K562 (cell line): ENCODE measurements at regions not wholly inside any gene's neighbourhood (a gene's known extent, or its start where the extent isn't known, plus 50 kb on each side); places are given as distances from the start of the nearest gene placed in this dataset.

Source experiments
- BCL6 ChIP-seq: fragments of 250-450 bp; sonication (Bioruptor Pico); IDR thresholded peaks from 2 replicates; pipeline ENCODE4 v1.4.0; 2020
- IFI16 ChIP-seq: fragments of 250-450 bp; sonication (Bioruptor Pico); IDR thresholded peaks from 2 replicates; pipeline ENCODE4 v2.1.2; 2022; ENCODE audit warnings: mild to moderate bottlenecking, inconsistent platforms
- JUND ChIP-seq, 2 experiments: IDR thresholded peaks; 2 replicates in 1 of 2; 3 replicates in 1 of 2; pipeline ENCODE4 v1.6.1; 2011; ENCODE audit warnings: borderline replicate concordance in 2 of 2, low read depth in 2 of 2, low read length in 2 of 2, improper control_type of control experiment in 1 of 2, missing biosample characterization in 1 of 2, missing genetic modification characterization in 1 of 2, missing genetic modification reagents in 1 of 2
- L3MBTL2 ChIP-seq: fragments of 450-650 bp; IDR thresholded peaks from 2 replicates; pipeline ENCODE4 v1.6.1; 2016; ENCODE audit warnings: mild to moderate bottlenecking, moderate library complexity
- POU5F1 ChIP-seq: fragments of 150-350 bp; IDR thresholded peaks from 2 replicates; pipeline ENCODE4 v1.6.1; 2014; ENCODE audit warnings: borderline replicate concordance, low read length, low read depth, mild to moderate bottlenecking; ENCODE audit not compliant: partially characterized antibody
- RBM15 ChIP-seq: fragments of 200-400 bp; formaldehyde crosslinking; IDR thresholded peaks from 2 replicates; pipeline ENCODE4 v1.6.1; 2018; ENCODE audit warnings: mild to moderate bottlenecking, low read length, moderate library complexity; ENCODE audit not compliant: insufficient read depth
- RBM22 ChIP-seq: fragments of 200-400 bp; formaldehyde crosslinking; IDR thresholded peaks from 2 replicates; pipeline ENCODE4 v1.6.1; 2018; ENCODE audit warnings: low read length, low read depth; ENCODE audit not compliant: poor library complexity, severe bottlenecking
- SAFB2 ChIP-seq: fragments of 200-400 bp; formaldehyde crosslinking; IDR thresholded peaks from 2 replicates; pipeline ENCODE4 v1.6.1; 2018; ENCODE audit warnings: borderline replicate concordance, low read length, low read depth, moderate library complexity; ENCODE audit not compliant: severe bottlenecking
- TAF15 ChIP-seq: fragments of 200-400 bp; formaldehyde crosslinking; IDR thresholded peaks from 2 replicates; pipeline ENCODE4 v1.6.1; 2017; ENCODE audit warnings: mild to moderate bottlenecking, low read depth, low read length, moderate library complexity
- ZBED1 ChIP-seq: IDR thresholded peaks from 2 replicates; pipeline ENCODE4 v1.6.1; 2014
- ZNF232 ChIP-seq: sonication (generic); formaldehyde crosslinking; IDR thresholded peaks from 2 replicates; pipeline ENCODE4 v1.8.0; 2022; ENCODE audit warnings: mild to moderate bottlenecking, missing genetic modification reagents
- ZNF384 ChIP-seq: IDR thresholded peaks from 2 replicates; pipeline ENCODE4 v1.6.1; 2012; ENCODE audit warnings: low read depth, low read length, improper control_type of control experiment
- ZSCAN32 ChIP-seq: fragments of 450-650 bp; formaldehyde crosslinking; IDR thresholded peaks from 2 replicates; pipeline ENCODE4 v1.4.0; 2020; ENCODE audit warnings: mild to moderate bottlenecking, moderate library complexity
- TF ChIP-seq, protein P1 (sequence below): fragments of 450-650 bp; IDR thresholded peaks from 2 replicates; pipeline ENCODE4 v1.6.1; 2014; ENCODE audit warnings: low read depth, mild to moderate bottlenecking, moderate library complexity, borderline replicate concordance
- TF ChIP-seq, protein P2 (sequence below): fragments of 450-650 bp; IDR thresholded peaks from 2 replicates; pipeline ENCODE4 v1.6.1; 2018; ENCODE audit not compliant: partially characterized antibody
- TF ChIP-seq, protein P3 (sequence below): fragments of 450-650 bp; IDR thresholded peaks from 2 replicates; pipeline ENCODE4 v1.6.1; 2016

DNA sequence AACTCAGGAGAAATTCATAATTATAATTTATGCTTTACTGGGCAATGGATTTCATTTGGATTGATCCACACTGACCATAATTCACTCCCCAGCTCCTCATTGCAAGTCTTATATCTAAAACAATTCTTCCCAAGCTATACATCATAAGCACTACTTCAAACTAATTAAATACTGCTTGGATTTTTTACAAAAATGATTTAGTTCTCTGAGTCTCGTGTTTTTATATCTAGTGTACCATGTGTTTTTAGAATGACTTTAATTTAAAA, 443.8 kb downstream of the GPAM start (continued):
- no peak for TF ChIP-seq RBM15
- TF ChIP-seq JUND (IDR thresholded peaks at IDR 0.05; ENCODE audit: borderline replicate concordance, low read depth, low read length), result no peak
- TF ChIP-seq JUND (tag; IDR thresholded peaks at IDR 0.05; ENCODE audit: borderline replicate concordance, low read depth, low read length), result no peak
- TF ChIP-seq, protein P1, sequence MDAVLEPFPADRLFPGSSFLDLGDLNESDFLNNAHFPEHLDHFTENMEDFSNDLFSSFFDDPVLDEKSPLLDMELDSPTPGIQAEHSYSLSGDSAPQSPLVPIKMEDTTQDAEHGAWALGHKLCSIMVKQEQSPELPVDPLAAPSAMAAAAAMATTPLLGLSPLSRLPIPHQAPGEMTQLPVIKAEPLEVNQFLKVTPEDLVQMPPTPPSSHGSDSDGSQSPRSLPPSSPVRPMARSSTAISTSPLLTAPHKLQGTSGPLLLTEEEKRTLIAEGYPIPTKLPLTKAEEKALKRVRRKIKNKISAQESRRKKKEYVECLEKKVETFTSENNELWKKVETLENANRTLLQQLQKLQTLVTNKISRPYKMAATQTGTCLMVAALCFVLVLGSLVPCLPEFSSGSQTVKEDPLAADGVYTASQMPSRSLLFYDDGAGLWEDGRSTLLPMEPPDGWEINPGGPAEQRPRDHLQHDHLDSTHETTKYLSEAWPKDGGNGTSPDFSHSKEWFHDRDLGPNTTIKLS, result no peak
- TF ChIP-seq ZNF232 (CRISPR knock-in tag), result no peak
- no peak for TF ChIP-seq BCL6 (CRISPR knock-in tag)
- TF ChIP-seq ZBED1, result no peak
- TF ChIP-seq IFI16 (CRISPR knock-in tag), result no peak
- TF ChIP-seq, protein P2, sequence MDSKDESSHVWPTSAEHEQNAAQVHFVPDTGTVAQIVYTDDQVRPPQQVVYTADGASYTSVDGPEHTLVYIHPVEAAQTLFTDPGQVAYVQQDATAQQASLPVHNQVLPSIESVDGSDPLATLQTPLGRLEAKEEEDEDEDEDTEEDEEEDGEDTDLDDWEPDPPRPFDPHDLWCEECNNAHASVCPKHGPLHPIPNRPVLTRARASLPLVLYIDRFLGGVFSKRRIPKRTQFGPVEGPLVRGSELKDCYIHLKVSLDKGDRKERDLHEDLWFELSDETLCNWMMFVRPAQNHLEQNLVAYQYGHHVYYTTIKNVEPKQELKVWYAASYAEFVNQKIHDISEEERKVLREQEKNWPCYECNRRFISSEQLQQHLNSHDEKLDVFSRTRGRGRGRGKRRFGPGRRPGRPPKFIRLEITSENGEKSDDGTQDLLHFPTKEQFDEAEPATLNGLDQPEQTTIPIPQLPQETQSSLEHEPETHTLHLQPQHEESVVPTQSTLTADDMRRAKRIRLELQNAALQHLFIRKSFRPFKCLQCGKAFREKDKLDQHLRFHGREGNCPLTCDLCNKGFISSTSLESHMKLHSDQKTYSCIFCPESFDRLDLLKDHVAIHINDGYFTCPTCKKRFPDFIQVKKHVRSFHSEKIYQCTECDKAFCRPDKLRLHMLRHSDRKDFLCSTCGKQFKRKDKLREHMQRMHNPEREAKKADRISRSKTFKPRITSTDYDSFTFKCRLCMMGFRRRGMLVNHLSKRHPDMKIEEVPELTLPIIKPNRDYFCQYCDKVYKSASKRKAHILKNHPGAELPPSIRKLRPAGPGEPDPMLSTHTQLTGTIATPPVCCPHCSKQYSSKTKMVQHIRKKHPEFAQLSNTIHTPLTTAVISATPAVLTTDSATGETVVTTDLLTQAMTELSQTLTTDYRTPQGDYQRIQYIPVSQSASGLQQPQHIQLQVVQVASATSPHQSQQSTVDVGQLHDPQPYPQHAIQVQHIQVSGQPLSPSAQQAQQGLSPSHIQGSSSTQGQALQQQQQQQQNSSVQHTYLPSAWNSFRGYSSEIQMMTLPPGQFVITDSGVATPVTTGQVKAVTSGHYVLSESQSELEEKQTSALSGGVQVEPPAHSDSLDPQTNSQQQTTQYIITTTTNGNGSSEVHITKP, result no peak
- TF ChIP-seq SAFB2, result no peak
- no peak for TF ChIP-seq TAF15
- no peak for TF ChIP-seq RBM22
- TF ChIP-seq POU5F1, result no peak
- no peak for TF ChIP-seq ZSCAN32 (CRISPR knock-in tag)
- no peak for TF ChIP-seq ZNF384
- TF ChIP-seq, protein P3, sequence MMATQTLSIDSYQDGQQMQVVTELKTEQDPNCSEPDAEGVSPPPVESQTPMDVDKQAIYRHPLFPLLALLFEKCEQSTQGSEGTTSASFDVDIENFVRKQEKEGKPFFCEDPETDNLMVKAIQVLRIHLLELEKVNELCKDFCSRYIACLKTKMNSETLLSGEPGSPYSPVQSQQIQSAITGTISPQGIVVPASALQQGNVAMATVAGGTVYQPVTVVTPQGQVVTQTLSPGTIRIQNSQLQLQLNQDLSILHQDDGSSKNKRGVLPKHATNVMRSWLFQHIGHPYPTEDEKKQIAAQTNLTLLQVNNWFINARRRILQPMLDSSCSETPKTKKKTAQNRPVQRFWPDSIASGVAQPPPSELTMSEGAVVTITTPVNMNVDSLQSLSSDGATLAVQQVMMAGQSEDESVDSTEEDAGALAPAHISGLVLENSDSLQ, result no peak
- no peak for TF ChIP-seq L3MBTL2
